ENCODE measurements at regions not wholly inside any gene's neighbourhood (a gene's known extent, or its start where the extent isn't known, plus 50 kb on each side); places are given as distances from the start of the nearest gene placed in this dataset.

GRCh38 chr7:18222636-18223035 is 195.0 kb upstream of the PRPS1L1 start:
- no peak for DNase-seq (ENCODE audit: low read depth in 1 of 2, low spot score in 2 of 2)
- Histone ChIP-seq H3K9me3 (replicated peaks) (no peaks in the 10 kb centered on the region), H3K27me3 (replicated peaks) (no peaks in the 10 kb centered on the region; the same call in 1 of the 2 replicates), H3K36me3 (no peaks in the 10 kb centered on the region), H3K4me3 (no peak overlapping the region), H3K4me1 (replicated peaks) (no peaks in the 10 kb centered on the region), H3K27ac (no peak overlapping the region)

GRCh38 chr7:18224138-18224537 is 196.5 kb upstream of the PRPS1L1 start:
- no peak overlapping the region for H3K27ac ChIP-seq
- no peaks in the 10 kb centered on the region for H3K4me1 ChIP-seq (replicated peaks)
- no peaks in the 10 kb centered on the region for H3K36me3 ChIP-seq
- H3K4me3 ChIP-seq: no peak overlapping the region
- no peak for DNase-seq (ENCODE audit: low read depth in 1 of 2, low spot score in 2 of 2)
- H3K27me3 ChIP-seq (replicated peaks): no peaks in the 10 kb centered on the region; the same call in 1 of the 2 replicates
- no peaks in the 10 kb centered on the region for H3K9me3 ChIP-seq (replicated peaks)

- Histone ChIP-seq H3K36me3 (no peaks in the 10 kb centered on the region), H3K27me3 (replicated peaks) (no peaks in the 10 kb centered on the region; the same call in 1 of the 2 replicates), H3K9me3 (replicated peaks) (no peaks in the 10 kb centered on the region), H3K4me1 (replicated peaks) (no peaks in the 10 kb centered on the region), H3K27ac (no peak overlapping the region), H3K4me3 (no peak overlapping the region)
- DNase-seq (ENCODE audit: low read depth in 1 of 2, low spot score in 2 of 2): no peak
Measured at GRCh38 chr7:18225067-18225466, 197.4 kb upstream of the PRPS1L1 start.

GRCh38 chr7:18226598-18226997 is 199.0 kb upstream of the PRPS1L1 start:
- no peak for DNase-seq (ENCODE audit: low read depth in 1 of 2, low spot score in 2 of 2)
- Histone ChIP-seq H3K4me3 (no peak overlapping the region), H3K4me1 (replicated peaks) (no peaks in the 10 kb centered on the region), H3K9me3 (replicated peaks) (no peaks in the 10 kb centered on the region), H3K36me3 (no peaks in the 10 kb centered on the region), H3K27ac (no peak overlapping the region), H3K27me3 (replicated peaks) (no peaks in the 10 kb centered on the region)

GRCh38 chr7:18228686-18229085 is 201.0 kb upstream of the PRPS1L1 start:
- Histone ChIP-seq H3K36me3 (no peaks in the 10 kb centered on the region), H3K4me1 (replicated peaks) (no peaks in the 10 kb centered on the region), H3K9me3 (replicated peaks) (no peaks in the 10 kb centered on the region), H3K27me3 (replicated peaks) (no peaks in the 10 kb centered on the region), H3K27ac (no peak overlapping the region), H3K4me3 (no peak overlapping the region)
- DNase-seq (ENCODE audit: low read depth in 1 of 2, low spot score in 2 of 2): no peak

- no peak for DNase-seq (ENCODE audit: low read depth in 1 of 2, low spot score in 2 of 2)
Measured at GRCh38 chr7:18230271-18230670, 202.6 kb upstream of the PRPS1L1 start.

GRCh38 chr7:18231854-18232253 is 204.2 kb upstream of the PRPS1L1 start:
- DNase-seq (ENCODE audit: low read depth in 1 of 2, low spot score in 2 of 2): no peak
- Histone ChIP-seq H3K27me3 (replicated peaks) (no peaks in the 10 kb centered on the region), H3K27ac (no peak overlapping the region), H3K4me3 (no peak overlapping the region), H3K9me3 (replicated peaks) (no peaks in the 10 kb centered on the region), H3K4me1 (replicated peaks) (no peaks in the 10 kb centered on the region), H3K36me3 (no peaks in the 10 kb centered on the region)

More at GRCh38 chr7:18230271-18230670, 202.6 kb upstream of the PRPS1L1 start:
- no peak overlapping the region for H3K27ac ChIP-seq
- no peaks in the 10 kb centered on the region for H3K4me1 ChIP-seq (replicated peaks)
- no peak overlapping the region for H3K4me3 ChIP-seq
- no peaks in the 10 kb centered on the region for H3K36me3 ChIP-seq
- no peaks in the 10 kb centered on the region for H3K27me3 ChIP-seq (replicated peaks)
- no peaks in the 10 kb centered on the region for H3K9me3 ChIP-seq (replicated peaks)

GRCh38 chr7:18234519-18234918 is 206.9 kb upstream of the PRPS1L1 start:
- Histone ChIP-seq H3K4me1 (replicated peaks) (no peaks in the 10 kb centered on the region), H3K27me3 (replicated peaks) (0 out of 2 replicates have a peak, but pooled peaks cover 3% of the 10 kb centered on the region), H3K27ac (no peak overlapping the region), H3K9me3 (replicated peaks) (no peaks in the 10 kb centered on the region), H3K4me3 (no peak overlapping the region), H3K36me3 (no peaks in the 10 kb centered on the region)
- no peak for DNase-seq (ENCODE audit: low read depth in 1 of 2, low spot score in 2 of 2)

GRCh38 chr7:18235819-18236218 is 208.2 kb upstream of the PRPS1L1 start:
- no peaks in the 10 kb centered on the region for H3K36me3 ChIP-seq
- no peak overlapping the region for H3K27ac ChIP-seq

GRCh38 chr7:18239212-18239611 is 211.6 kb upstream of the PRPS1L1 start:
- no peak for DNase-seq (ENCODE audit: low read depth in 1 of 2, low spot score in 2 of 2)
- Histone ChIP-seq H3K4me1 (replicated peaks) (no peaks in the 10 kb centered on the region), H3K27ac (no peak overlapping the region), H3K36me3 (no peaks in the 10 kb centered on the region), H3K9me3 (replicated peaks) (no peaks in the 10 kb centered on the region), H3K27me3 (replicated peaks) (0 out of 2 replicates have a peak, but pooled peaks cover 3% of the 10 kb centered on the region), H3K4me3 (no peak overlapping the region)

More at GRCh38 chr7:18235819-18236218, 208.2 kb upstream of the PRPS1L1 start:
- Histone ChIP-seq H3K4me3 (no peak overlapping the region), H3K9me3 (replicated peaks) (no peaks in the 10 kb centered on the region), H3K4me1 (replicated peaks) (no peaks in the 10 kb centered on the region), H3K27me3 (replicated peaks) (0 out of 2 replicates have a peak, but pooled peaks cover 3% of the 10 kb centered on the region)
- no peak for DNase-seq (ENCODE audit: low read depth in 1 of 2, low spot score in 2 of 2)

GRCh38 chr7:18241543-18242231 is 214.0 kb upstream of the PRPS1L1 start:
- H3K9me3 ChIP-seq (replicated peaks): no peaks in the 10 kb centered on the region
- no peak for DNase-seq (ENCODE audit: low read depth in 1 of 2, low spot score in 2 of 2)
- no peak overlapping the region for H3K27ac ChIP-seq
- H3K4me3 ChIP-seq: no peak overlapping the region
- 0 out of 2 replicates have a peak, but pooled peaks cover 3% of the 10 kb centered on the region for H3K27me3 ChIP-seq (replicated peaks)
- no peaks in the 10 kb centered on the region for H3K36me3 ChIP-seq
- no peaks in the 10 kb centered on the region for H3K4me1 ChIP-seq (replicated peaks)

- Histone ChIP-seq H3K9me3 (replicated peaks) (no peaks in the 10 kb centered on the region), H3K4me1 (replicated peaks) (no peaks in the 10 kb centered on the region), H3K27ac (no peak overlapping the region), H3K36me3 (no peaks in the 10 kb centered on the region), H3K4me3 (no peak overlapping the region), H3K27me3 (replicated peaks) (no peaks in the 10 kb centered on the region)
- DNase-seq (ENCODE audit: low read depth in 1 of 2, low spot score in 2 of 2): no peak
Measured at GRCh38 chr7:18243731-18244130, 216.1 kb upstream of the PRPS1L1 start.

- DNase-seq (ENCODE audit: low read depth in 1 of 2, low spot score in 2 of 2): no peak
- Histone ChIP-seq H3K36me3 (no peaks in the 10 kb centered on the region), H3K4me1 (replicated peaks) (no peaks in the 10 kb centered on the region), H3K27ac (no peak overlapping the region), H3K27me3 (replicated peaks) (no peaks in the 10 kb centered on the region), H3K4me3 (no peak overlapping the region), H3K9me3 (replicated peaks) (no peaks in the 10 kb centered on the region)
Measured at GRCh38 chr7:18250133-18250532, 222.5 kb upstream of the PRPS1L1 start.

GRCh38 chr7:18257711-18258110 is 230.1 kb upstream of the PRPS1L1 start:
- Histone ChIP-seq H3K27me3 (replicated peaks) (no peaks in the 10 kb centered on the region), H3K9me3 (replicated peaks) (peaks cover 4% of the 10 kb centered on the region; the same call in 1 of the 2 replicates)
- no peak for DNase-seq (ENCODE audit: low read depth in 1 of 2, low spot score in 2 of 2)

GRCh38 chr7:18262058-18262457 is 233.5 kb upstream of the HDAC9 start:
- Histone ChIP-seq H3K4me3 (no peak overlapping the region), H3K27ac (no peak overlapping the region), H3K27me3 (replicated peaks) (no peaks in the 10 kb centered on the region), H3K36me3 (no peaks in the 10 kb centered on the region), H3K9me3 (replicated peaks) (peaks cover 4% of the 10 kb centered on the region; the same call in 1 of the 2 replicates), H3K4me1 (replicated peaks) (no peaks in the 10 kb centered on the region)
- no peak for DNase-seq (ENCODE audit: low read depth in 1 of 2, low spot score in 2 of 2)

More at GRCh38 chr7:18257711-18258110, 230.1 kb upstream of the PRPS1L1 start:
- no peaks in the 10 kb centered on the region for H3K36me3 ChIP-seq
- no peaks in the 10 kb centered on the region for H3K4me1 ChIP-seq (replicated peaks)
- no peak overlapping the region for H3K27ac ChIP-seq
- H3K4me3 ChIP-seq: no peak overlapping the region
